NCI-H82 (cell line): ENCODE measurements at regions not wholly inside any gene's neighbourhood (a gene's known extent, or its start where the extent isn't known, plus 50 kb on each side); places are given as distances from the start of the nearest gene placed in this dataset.
"Not testable (repeated sequence)": the region's sequence is repeated elsewhere in the genome, so short reads cannot be mapped to it uniquely, and the experiment has no call there.

Experiments
- DNase-seq: peaks from one replicate; lab custom pipeline; 2025; lab: John Stamatoyannopoulos, UW

DNA sequence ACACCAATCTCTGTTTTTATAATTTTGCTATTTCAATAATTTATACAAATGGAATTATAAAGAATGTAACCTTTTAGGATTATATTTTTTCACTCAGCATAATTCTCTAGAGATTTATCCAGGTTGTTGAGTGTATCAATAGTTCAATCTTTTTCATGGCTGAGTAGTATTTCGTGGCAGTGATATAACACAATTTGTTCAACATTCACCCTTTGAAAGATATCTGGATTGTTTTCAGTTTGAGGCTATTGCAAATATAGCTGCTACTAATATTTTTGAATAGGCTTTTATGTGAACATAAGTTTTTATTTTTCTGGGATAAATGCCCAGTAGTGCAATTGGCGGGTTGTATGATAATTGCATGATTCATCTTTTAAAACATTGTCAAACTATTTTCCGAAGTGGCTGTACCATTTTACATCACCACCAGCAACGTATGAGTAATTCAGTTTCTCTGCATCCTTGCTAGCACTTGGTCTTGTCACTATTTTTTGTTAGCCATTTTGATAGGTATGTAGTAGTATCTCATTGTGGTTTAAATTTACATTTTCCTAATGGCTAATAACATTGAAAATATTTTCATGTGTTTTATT, 55.6 kb upstream of the ABCD3 start:
- DNase-seq: no peak

DNA sequence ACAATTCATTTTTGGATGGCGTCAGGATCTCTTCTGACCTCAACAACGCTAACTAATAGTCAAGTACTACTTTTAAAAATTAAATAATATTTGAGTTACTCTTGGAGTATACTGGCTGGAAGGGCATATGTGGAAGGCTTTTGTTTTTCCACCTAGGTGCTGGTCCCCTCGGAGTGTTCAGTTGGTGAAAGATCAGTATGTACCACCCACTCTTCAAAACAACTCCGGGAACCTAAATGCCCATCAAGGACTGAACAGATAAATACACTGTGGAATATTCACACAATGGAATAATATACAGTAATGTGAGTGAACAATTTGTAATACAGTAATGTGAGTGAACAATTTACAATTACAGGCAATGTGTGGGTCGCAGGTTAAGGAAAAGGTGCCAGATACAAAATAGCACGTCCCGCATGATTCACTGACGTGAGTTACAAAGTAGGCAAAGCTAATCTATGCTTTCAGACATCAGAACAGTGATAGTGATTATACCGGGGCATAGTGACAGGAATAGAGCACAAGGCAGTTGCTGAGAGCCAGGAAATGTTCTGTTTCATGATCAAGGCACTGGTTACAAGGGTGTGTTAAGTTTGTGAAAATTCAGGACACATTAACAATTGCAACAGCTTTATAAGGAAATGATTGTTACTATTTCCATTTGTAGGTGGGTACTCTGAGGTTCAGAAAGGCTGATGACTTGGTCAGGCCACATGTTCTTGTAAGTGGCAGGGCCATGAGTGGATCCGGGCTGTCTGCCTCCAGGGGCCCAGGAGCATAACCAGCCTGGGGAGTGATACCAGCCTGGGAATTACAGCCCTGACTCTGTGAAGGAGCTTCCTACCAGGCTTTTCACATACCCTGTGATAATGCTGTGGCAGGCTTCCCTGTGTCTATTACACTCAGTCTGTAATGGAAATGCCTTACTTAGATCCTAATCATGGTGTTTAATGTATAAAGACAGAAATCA, 59.3 kb upstream of the ABCD3 start:
- no peak for DNase-seq

DNA sequence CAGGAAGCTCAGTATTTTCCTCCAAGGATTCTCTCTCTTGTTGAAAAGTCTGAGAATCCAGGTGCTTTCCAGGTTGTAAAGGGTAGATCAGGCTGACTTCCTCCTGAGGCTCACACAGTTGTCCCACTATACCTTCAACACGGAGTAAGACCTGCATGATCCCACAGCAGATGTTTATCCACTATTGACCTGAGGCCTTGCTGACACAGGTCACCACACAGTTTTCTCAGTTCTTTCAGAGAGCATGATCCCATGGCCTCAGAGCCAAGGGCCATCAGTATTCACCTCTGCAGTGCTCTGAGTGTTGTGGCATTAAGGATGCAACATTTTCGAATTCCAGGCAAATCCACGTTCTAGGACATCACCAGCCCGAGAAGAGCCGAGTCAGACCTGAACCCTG, 60.5 kb upstream of the ABCD3 start:
- DNase-seq: no peak

DNA sequence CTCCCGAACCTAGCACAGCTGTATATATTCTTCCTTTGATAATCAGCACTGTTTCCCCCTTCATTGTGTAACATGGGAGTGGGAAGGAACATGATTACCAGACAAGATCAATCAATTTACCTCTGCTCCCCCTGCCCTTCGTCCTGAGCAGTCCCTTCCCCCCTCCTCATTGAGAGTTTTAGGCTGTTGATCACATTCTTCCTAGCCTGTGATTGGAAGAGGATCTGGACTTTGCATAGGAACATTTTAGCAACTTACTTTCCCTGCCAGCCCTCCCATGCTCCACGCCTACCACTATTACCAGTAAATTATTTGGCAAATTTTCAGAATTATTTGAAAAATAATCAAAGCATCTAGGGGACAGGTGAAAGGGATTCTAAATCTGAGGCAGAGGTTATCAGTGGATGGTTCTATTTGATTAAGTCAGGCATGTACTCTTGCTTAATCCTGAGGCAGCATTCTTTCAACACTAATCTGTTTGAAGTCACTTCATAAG, 62.7 kb upstream of the ABCD3 start:
- no peak for DNase-seq

DNA sequence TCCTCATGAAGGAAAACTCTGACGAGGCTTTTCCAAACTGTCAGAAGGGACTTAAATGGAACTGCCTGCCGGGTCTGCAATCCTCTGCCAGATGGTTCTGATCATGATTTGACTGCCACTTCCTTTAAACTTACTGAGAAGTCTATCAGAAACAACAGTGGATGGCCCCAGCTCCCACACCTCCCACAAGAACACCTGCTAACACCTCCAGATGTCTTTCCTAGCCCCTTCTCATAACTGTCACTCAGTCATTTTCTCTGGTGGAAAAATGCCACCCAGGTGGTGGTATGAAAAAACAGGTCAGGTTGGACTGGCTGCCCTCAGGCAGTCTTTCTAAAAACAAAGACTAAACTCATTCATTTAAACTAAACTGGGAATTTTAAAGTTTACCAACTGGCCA, 66.7 kb upstream of the ABCD3 start:
- peak; percentile 29 for DNase-seq

DNA sequence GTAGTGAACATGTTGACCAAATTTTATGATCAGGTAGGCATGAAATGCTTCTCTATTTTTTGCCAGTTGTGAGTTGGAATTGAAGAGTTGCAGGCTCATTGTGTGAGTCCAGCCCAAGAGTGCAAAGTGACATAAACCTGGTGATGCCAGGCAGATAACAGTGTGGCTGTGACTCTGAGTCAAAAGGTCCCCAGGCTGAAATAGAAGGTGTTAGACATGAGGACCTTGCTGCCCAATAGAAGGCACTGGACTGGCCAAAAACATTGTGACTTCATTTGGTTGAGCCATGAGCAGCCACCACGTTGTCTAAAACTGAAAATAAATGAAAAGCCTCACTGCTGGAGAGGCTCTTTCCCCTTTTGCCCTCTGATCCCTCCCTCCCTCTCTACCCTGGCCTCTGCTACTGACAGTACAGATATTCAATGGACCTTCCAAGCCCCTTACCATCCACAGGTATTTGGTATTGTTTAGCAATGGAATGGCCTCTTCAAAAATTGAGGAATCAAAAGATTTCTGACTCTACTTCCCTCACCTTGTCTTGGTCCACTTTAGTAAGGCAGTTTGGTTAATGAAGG, 67.8 kb upstream of the ABCD3 start:
- DNase-seq: no peak

DNA sequence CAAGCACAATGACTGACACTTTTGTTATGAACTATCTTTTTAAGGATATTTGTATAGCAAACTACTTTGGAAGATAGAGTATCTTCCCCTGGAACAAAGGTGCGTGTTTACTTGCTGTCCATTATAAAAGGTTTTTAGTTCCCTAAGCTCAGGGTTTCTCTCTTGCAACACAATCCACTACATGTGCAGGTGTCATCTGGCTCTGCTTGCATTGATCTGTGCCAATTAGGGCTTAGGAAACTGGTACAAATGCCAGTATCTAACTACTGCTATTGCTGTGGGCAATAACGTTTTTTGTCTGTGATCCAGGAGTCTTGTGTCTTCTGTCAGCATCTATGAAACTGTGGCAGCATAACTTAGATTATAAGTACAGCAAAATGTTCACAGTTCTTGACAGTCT, 68.3 kb upstream of the ABCD3 start:
- DNase-seq: no peak

DNA sequence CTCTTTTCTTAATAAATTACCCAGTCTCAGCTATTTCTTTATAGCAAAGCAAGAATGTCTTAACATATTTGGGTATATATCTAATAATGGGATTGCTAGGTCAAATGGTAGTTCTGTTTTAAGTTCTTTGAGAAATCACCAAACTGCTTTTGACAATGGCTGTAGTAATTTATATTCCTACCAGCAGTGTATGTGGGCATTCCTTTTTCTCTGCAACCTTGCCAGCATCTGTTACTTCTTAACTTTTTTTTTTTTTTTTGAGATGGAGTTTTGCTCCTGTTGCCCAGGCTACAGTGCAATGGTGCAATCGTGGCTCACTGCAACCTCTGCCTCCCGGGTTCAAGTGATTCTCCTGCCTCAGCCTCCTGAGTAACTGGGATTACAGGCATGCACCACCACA, 69.8 kb upstream of the ABCD3 start:
- not testable (repeated sequence) for DNase-seq

DNA sequence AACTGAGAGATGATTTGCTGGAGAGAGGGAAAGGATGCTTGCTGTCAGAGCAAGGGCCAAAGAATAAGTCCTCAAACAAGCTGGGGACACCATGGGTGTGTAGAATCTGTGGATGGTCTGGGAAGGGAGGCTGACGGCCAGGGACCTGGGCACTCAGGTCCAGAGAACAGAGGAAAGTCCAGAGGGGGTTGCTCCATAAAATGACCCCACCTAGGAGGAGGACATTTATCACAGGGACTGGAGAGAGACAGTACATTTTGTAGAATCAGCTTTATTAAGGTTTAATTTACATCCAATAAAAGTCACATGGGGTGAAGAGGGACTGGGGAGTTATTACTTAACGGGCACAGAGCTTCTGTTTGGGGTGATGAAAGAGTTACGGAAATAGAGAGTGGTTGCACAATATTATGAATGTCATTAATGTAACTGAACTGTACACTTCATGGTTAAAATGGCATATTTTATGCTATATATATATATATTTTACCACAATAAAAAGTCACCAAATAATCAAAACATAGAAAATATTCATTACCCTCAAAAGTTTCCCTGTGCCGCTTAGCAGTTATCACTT, 73.0 kb upstream of the ABCD3 start:
- no peak for DNase-seq

DNA sequence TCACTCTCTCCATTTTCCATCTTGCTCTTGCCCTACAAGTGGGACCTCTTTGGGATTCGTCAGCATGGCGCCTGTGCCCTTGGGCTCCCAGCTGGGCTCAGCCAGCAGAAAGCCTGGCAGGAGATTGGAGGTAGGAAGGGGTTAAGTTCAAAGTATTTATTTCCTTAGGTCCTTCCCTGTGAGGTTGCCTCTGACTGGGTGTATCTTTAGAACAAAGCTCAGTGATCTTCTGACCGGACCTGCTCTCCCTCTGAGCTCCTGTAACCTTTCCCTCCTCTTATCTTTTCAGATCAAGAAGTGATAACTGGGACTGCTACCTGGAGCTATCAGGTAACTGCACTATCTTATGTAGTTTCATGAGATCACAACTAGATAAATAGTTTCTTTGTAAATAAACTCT, 75.8 kb upstream of the ABCD3 start:
- DNase-seq: no peak

DNA sequence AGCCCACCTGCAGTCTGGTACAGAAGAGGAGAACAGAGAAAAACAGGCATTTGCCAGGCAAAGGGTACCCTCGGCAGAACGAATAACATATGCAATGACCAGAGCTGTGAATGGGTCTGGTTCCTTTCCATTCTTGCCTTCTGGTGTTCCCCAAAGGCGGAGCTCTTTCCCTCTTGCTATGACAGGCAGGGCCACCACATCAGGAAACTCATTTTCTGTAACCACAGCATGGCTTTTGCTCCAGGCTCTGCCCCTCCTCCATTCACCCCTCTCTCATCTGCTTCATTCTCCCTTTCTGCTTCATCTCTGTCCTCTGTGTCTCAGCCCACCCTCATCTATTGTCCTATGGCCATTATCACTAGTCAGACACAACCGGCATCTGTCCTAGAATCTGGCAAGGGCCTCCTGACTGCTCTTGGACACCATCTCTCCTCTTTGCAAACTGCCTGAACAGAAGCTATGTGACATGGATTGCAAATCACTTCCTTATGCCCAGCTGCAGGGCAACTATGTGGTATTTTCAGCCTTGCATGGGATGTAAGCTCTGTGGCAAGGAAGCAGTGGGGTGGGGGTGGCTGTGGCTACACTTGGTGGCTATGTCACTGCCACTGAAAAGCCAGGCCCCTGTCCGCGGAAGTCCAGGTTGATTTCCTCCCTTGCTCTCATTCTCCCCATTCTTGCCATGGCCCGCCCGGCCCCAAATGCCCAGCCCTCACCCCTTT, 78.8 kb upstream of the ABCD3 start:
- DNase-seq: no peak

DNA sequence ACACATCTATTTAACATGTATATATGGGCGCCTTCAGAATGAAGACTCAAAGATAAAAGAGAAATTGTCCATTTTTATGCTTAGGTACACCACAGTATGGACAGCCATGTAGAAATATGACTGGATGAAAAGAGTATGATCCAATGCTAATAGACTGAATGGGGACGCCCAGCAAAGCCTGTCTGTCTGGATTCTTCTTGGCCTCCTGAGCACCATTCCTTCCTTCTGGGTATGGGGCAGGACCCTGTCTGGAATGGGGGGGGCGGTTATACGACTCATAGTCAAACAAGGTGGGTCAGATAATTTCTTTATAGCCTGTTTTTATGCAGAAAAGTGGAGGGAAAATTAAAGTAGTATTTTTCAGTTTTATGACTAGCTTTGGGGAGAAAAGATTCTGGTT, 81.2 kb upstream of the ABCD3 start:
- DNase-seq: no peak

DNA sequence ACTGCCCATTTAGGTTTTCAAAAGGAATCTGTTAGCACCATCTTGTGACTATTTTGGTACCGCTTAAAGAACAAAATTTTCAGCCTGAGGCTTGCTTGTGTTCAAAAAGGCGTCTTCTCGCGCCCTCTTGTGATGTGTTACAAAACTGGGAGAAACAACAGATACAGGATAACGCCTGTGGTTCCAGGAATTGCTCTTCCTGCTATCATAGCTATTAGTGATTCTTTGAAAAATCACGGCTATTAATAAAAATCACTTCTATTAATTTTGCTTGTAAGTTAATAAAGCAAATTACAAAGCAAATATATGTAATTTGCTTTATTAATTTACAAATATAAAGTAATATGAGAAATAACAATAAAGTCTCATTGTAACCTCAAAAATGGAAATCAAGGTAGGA, 82.2 kb upstream of the ABCD3 start:
- DNase-seq: peak; percentile 78

DNA sequence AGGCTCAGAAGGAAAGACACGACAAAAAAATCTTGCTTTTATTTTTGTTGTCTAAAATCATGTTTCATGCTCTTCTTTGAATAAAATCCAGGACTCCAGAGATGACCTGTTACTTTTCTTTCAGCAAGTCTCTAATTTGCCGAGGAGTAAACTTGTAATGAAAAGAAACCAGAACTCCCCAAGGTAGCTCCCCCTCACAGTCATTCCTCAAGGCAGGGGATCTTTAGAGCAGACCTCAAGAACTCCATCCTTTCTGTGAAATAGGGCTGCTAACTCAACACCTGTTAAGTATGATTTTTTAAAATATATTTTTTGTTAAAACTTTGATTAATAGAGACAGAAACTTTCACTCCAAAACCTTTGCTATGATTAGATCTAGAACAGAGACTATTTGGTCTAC, 82.7 kb upstream of the ABCD3 start:
- DNase-seq: no peak

DNA sequence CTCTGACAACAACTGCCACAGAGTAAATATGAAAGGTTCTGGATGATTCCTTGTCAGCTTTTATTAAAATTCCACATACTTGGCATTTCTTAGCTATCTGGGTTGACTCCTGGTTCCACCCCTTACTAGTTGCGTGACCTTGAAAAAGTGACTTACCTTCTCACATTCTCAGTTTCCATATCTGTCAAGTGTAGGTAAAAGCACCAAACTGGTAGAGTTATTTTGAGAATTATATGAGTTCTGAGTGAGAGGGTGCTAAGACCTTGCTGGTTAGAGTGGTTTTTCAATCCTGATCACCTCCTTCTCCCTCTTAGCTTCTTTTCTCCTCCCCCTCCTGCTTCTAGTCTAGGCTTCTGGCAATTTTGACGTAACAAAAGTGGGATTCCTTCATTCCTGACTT, 83.4 kb upstream of the ABCD3 start:
- no peak for DNase-seq

DNA sequence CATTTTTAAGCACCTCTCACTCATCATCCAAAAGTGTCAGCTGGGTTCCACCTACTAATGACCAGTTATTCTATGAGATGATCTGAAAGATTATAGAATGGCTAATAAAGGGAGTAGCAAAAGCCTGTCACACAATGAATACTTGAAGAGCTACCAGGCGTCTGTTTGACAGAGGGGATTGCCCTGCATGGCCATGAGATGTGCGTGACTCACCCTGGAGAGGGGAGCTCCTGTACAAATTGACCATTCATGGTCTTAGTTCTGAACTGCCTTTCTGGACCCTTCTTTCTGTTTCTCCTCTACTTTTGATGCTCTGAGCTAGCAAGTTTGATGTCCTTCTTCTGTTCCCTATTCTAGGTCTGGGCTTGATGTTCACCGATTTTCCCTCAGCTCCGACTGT, 85.2 kb upstream of the ABCD3 start:
- DNase-seq: no peak

DNA sequence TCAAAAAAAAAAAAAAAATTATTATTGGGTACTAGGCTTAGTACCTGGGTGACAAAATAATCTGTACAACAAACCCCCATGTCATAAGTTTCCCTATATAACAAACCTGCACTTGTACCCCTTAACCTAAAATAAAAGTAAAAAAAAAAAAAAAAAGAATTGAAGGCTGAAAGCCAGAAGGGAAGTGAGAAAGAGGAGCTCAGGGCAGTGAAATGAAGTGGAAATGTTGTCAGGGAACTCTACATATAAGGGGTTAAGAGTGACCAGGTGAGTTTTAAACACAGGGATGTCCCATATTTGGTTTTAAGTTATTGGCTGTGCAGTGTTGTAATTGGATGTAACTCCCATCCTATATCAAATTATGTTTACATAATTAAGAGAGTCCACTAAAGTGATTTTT, 85.7 kb upstream of the ABCD3 start:
- no peak for DNase-seq

DNA sequence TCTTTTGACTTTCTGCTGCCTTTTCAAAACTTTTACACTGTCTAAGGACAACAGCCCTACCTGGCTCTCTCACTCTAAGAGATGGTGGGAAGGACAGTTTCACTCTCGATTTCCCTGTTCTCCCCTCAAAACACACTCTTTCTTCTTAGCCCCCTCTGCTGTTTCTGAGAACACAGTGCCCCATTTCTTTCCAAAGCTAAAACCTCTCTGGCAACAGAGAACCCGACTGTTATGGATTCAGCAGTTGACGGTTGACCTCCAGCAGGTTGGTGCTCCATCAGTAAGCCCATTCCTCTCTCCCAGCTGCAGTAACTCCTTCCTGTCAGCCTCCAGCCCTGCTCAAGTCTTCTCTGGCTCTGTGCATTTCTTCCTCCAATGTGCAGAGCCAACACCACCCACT, 88.2 kb upstream of the ABCD3 start:
- no peak for DNase-seq

DNA sequence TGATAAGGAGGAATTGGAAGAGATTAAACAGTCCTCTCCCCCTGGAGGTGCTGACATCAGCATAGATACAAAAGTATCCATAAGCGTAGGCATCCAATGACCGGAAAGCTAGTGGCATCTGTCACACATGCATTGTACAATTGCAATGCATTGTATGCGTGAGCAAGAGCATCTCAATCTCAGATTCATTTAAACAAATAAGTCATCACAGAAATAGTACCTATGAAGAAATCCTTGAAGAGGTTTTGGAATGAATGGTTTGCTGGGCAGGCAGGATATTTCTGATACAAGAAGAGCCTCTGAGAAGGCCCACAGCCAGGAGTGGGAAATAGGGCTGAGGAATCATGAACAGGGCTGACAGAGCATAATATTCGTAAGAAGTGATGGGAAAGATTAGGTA, 88.9 kb upstream of the ABCD3 start:
- no peak for DNase-seq

DNA sequence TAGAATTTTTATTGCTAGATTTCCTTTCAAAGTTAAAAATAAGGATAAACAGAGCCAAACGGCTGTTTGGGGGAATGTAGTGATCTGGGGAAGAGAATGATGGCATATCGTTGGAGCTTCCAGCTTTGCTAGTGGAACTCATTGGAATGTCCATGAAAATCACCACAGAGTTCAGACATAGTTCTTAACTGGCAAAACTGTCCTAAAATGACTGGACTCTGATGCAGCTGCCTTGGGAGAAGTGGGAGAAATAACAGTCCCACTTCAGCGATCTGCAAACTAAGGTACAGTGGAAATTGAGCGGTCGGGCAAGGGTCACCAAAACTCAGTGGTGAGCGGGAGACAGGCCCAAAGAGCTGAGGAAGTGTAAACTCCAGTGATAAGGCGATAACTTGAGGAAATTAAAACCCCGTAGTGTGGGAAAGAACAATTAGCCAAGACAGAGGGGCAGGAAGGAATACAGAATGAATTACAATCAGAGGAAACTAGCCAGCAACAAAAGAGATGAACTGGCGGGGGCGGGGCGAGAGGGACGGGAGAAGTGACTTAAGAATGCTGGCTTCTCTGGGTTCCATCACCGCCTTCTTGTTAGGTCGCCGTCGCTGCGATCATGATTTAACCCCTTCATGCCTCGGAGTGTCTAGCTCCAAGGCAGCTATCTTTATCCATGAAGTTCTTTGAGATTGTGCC, 89.8 kb upstream of the ARHGAP29 start:
- DNase-seq: no peak

DNA sequence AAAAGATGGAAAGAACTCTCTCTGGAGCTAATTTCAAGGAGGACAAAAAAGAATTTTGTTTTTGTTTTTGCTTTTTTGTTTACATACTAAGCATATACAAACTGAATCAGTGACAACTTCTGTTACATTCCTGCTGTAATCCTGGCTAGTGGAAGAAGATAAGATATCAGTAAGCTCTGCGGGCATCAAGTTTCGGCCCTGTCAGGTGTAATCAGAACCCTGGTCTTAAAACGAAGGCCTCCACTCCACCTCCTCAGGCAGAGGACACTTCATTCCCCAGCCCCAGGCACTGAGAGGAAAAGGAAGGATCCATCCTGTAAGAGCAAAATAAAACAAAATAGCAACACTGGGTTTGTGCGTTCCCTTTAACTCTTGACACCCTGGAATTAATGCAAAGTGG, 88.9 kb upstream of the ARHGAP29 start:
- no peak for DNase-seq
